BJ (cell line): ENCODE measurements at regions not wholly inside any gene's neighbourhood (a gene's known extent, or its start where the extent isn't known, plus 50 kb on each side); places are given as distances from the start of the nearest gene placed in this dataset.

ENCODE experiments used
- CTCF ChIA-PET: fragments of 350-600 bp; formaldehyde crosslinking; extraction: SDS; loops from one replicate; lab custom pipeline; 2021; ENCODE audit warnings: antibody characterized with exemption, inconsistent platforms; lab: Yijun Ruan, JAX
- POLR2A ChIA-PET: fragments of 300-600 bp; sonication (Branson Sonifier 250); formaldehyde crosslinking; extraction: SDS; loops from one replicate; lab custom pipeline; 2021; ENCODE audit warnings: antibody characterized with exemption; lab: Charles Lee
- DNase-seq: peaks from one replicate; pipeline ENCODE4 v3.0.0-alpha.2; 2011; ENCODE audit warnings: low read depth
- H3K27me3 ChIP-seq: 2 replicates; pipeline ENCODE4 v1.6.0; 2011; ENCODE audit warnings: low read length; ENCODE audit not compliant: control insufficient read depth, insufficient read depth
- H3K36me3 ChIP-seq: 2 replicates; pipeline ENCODE4 v1.5.1; 2011; ENCODE audit warnings: low read length; ENCODE audit not compliant: control insufficient read depth, insufficient read depth
- H3K4me3 ChIP-seq: 2 replicates; pipeline ENCODE4 v1.5.1; 2011; ENCODE audit warnings: low read depth, mild to moderate bottlenecking, control low read depth, low read length
- CTCF ChIP-seq: IDR thresholded peaks from 2 replicates; pipeline ENCODE4 v1.5.1; 2011; ENCODE audit warnings: low read depth, mild to moderate bottlenecking, control low read depth, inconsistent platforms, low read length, moderate library complexity; ENCODE audit not compliant: insufficient read depth

- TF ChIP-seq CTCF: no peak
- no peak overlapping the region for H3K4me3 ChIP-seq
- no peaks in the 10 kb centered on the region for H3K27me3 ChIP-seq
- H3K36me3 ChIP-seq: no peaks in the 10 kb centered on the region
- CTCF ChIA-PET: interaction anchor here (0.9 kb wide), 1 partner anchor 9 kb away, joined by 3 read pairs; no protein-coding TSS in a partner anchor
- peak; percentile 39 for DNase-seq
- POLR2A ChIA-PET: no interaction called here
These were observed 552.2 kb upstream of the RIOK2 start for GRCh38 chr5:97735209-97735608.

DNA sequence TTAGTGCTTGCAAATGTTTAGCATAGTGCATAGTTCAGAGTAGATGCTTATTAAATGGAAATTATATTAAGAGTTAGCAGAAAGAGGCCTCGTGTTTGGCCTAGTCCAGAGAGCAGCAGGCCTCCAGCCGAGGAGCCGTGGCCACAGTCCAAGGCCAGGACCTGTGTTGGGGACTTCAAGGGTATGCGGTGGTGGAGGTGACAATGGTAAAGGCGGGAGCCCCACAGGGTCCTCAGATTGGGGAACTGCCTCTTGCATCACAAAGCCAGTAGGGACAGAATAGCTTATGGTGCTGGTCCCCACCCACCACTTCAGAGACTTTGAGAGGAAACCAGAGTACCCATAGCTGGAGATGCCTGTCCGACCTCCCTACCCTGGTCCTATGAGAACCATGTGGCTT is 554.6 kb upstream of the RIOK2 start:
- CTCF ChIA-PET: interaction anchor here (0.6 to 1.7 kb wide), 2 partner anchors 13 to 30 kb away, joined by 3 to 5 read pairs; no protein-coding TSS in a partner anchor
- H3K27me3 ChIP-seq: no peaks in the 10 kb centered on the region
- no peaks in the 10 kb centered on the region for H3K36me3 ChIP-seq
- no peak for DNase-seq
- POLR2A ChIA-PET: no interaction called here
- TF ChIP-seq CTCF: no peak
- no peak overlapping the region for H3K4me3 ChIP-seq

GRCh38 chr5:97745817-97746216 is 562.8 kb upstream of the RIOK2 start:
- TF ChIP-seq CTCF: no peak
- Histone ChIP-seq H3K4me3 (no peak overlapping the region), H3K36me3 (no peaks in the 10 kb centered on the region), H3K27me3 (no peaks in the 10 kb centered on the region)
- POLR2A ChIA-PET: no interaction called here
- CTCF ChIA-PET: no interaction called here
- DNase-seq: no peak

DNA sequence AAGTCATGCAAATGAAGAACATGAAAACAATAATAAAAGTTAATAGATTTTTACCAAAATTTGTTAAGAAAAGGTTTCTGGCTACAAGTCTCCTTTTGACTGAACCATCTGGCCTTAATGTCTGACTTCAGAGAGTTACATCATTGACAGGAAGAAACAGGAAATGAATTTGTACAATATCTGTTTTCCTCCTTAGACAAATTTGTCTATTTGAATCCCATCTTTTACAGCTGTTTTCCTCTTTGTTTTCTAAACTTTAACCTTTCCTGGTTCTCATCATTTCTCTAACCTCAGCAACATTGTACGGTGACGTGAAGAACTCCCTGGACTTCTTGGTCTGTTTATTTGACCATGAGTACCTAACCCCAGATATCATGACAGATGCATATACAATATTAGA is 567.5 kb upstream of the RIOK2 start:
- CTCF ChIA-PET: interaction anchor here (1.6 kb wide), 1 partner anchor 13 kb away, joined by 5 read pairs; no protein-coding TSS in a partner anchor
- POLR2A ChIA-PET: no interaction called here
- TF ChIP-seq CTCF: no peak
- Histone ChIP-seq H3K36me3 (no peaks in the 10 kb centered on the region), H3K4me3 (no peak overlapping the region), H3K27me3 (no peaks in the 10 kb centered on the region)
- DNase-seq: no peak

GRCh38 chr5:97751540-97751939 is 568.5 kb upstream of the RIOK2 start:
- TF ChIP-seq CTCF: no peak
- H3K4me3 ChIP-seq: no peak overlapping the region
- no peaks in the 10 kb centered on the region for H3K36me3 ChIP-seq
- ChIA-PET CTCF (interaction anchor here (1.0 to 1.6 kb wide), 2 partner anchors 12 to 14 kb away, joined by 4 to 5 read pairs; no protein-coding TSS in a partner anchor), POLR2A (no interaction called here)
- DNase-seq: no peak
- no peaks in the 10 kb centered on the region for H3K27me3 ChIP-seq
